ENCODE measurements at regions not wholly inside any gene's neighbourhood (a gene's known extent, or its start where the extent isn't known, plus 50 kb on each side); places are given as distances from the start of the nearest gene placed in this dataset.
"Not testable (repeated sequence)": the region's sequence is repeated elsewhere in the genome, so short reads cannot be mapped to it uniquely, and the experiment has no call there.

DNA sequence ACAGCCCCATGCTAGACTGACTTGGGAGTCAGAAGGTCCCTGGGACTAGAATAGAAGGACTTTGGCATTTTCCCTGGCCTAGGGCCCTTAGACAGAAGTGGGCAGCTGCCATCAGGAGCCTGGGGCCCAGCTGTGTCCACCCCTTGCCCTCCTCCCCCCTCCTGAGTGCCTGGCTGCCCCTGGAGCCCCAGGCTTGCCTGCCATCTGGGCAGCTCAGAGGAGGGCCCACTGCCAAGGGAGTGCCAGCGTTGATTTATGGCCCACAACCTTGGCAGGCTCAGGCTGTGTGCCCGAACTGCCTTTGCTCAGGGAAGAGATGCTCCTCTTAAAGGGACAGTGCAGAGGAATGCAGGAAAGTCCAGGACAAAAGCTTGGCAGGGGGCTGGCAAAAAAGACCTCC is 439.1 kb downstream of the SPATA31A7 start:
- CTCF ChIA-PET; H3K27ac Mint-ChIP-seq; H3K27me3 ChIP-seq (ENCODE audit: control insufficient read depth in 2 of 2, insufficient read depth in 2 of 2, low read length in 2 of 2); H3K36me3 ChIP-seq (ENCODE audit: control insufficient read depth in 2 of 3, insufficient read depth in 3 of 3, low read length in 3 of 3); H3K36me3 Mint-ChIP-seq; H3K4me3 ChIP-seq (ENCODE audit: low read length); H3K27ac ChIP-seq (ENCODE audit: low read depth, low read length); H3K9me3 Mint-ChIP-seq; intact Hi-C loops (cut with micrococcal nuclease); ATAC-seq; DNase-seq; POLR2A ChIA-PET; H3K4me1 Mint-ChIP-seq; H3K27me3 Mint-ChIP-seq; H3K4me1 ChIP-seq (ENCODE audit: control insufficient read depth in 2 of 2, insufficient read depth in 2 of 2, low read length in 2 of 2); H3K9me3 ChIP-seq (ENCODE audit: control insufficient read depth in 2 of 3, low read length in 3 of 3); H3K4me3 Mint-ChIP-seq: not testable (repeated sequence)

GRCh38 chr9:61634192-61634591 is 444.4 kb downstream of the SPATA31A7 start:
- Histone ChIP-seq H3K4me3 (ENCODE audit: low read length) (no peak overlapping the region), H3K27me3 (ENCODE audit: control insufficient read depth in 2 of 2, insufficient read depth in 2 of 2, low read length in 2 of 2) (no peaks in the 10 kb centered on the region), H3K4me1 (ENCODE audit: control insufficient read depth in 2 of 2, insufficient read depth in 2 of 2, low read length in 2 of 2) (no peaks in the 10 kb centered on the region), H3K27ac (ENCODE audit: low read depth, low read length) (no peak overlapping the region), H3K9me3 (ENCODE audit: control insufficient read depth in 2 of 3, low read length in 3 of 3) (no peaks in the 10 kb centered on the region), H3K36me3 (ENCODE audit: control insufficient read depth in 2 of 3, insufficient read depth in 3 of 3, low read length in 3 of 3) (no peaks in the 10 kb centered on the region)
- Mint-ChIP-seq H3K27me3 (no peaks in the 10 kb centered on the region), H3K36me3 (no peaks in the 10 kb centered on the region), H3K4me1 (no peaks in the 10 kb centered on the region), H3K27ac (no peak overlapping the region), H3K9me3 (peaks cover 0 to 6% (median 0%) of the 10 kb centered on the region in 11 donors), H3K4me3 (no peak overlapping the region)
- DNase-seq, result no peak
- CTCF ChIA-PET, result no interaction called here
- POLR2A ChIA-PET, result no interaction called here
- intact Hi-C loops (cut with micrococcal nuclease), result no loop called here
- ATAC-seq, result no peak

GRCh38 chr9:61664232-61664631 is 474.4 kb downstream of the SPATA31A7 start:
- DNase-seq; H3K9me3 ChIP-seq (ENCODE audit: control insufficient read depth in 2 of 3, low read length in 3 of 3); H3K27me3 Mint-ChIP-seq; intact Hi-C loops (cut with micrococcal nuclease); H3K36me3 Mint-ChIP-seq; CTCF ChIA-PET; H3K4me3 Mint-ChIP-seq; H3K4me1 Mint-ChIP-seq; H3K4me3 ChIP-seq (ENCODE audit: low read length); ATAC-seq; POLR2A ChIA-PET; H3K27ac ChIP-seq (ENCODE audit: low read depth, low read length); H3K27me3 ChIP-seq (ENCODE audit: control insufficient read depth in 2 of 2, insufficient read depth in 2 of 2, low read length in 2 of 2); H3K36me3 ChIP-seq (ENCODE audit: control insufficient read depth in 2 of 3, insufficient read depth in 3 of 3, low read length in 3 of 3); H3K4me1 ChIP-seq (ENCODE audit: control insufficient read depth in 2 of 2, insufficient read depth in 2 of 2, low read length in 2 of 2); H3K27ac Mint-ChIP-seq: not testable (repeated sequence)
- H3K9me3 Mint-ChIP-seq, result peaks cover under 1 to 26% (median 12%) of the 10 kb centered on the region in 11 donors

GRCh38 chr9:61665330-61665751 is 475.5 kb downstream of the SPATA31A7 start:
- H3K36me3 Mint-ChIP-seq, result peaks cover 0 to 5% (median 5%) of the 10 kb centered on the region in 5 donors
- Histone ChIP-seq H3K4me1 (ENCODE audit: control insufficient read depth in 2 of 2, insufficient read depth in 2 of 2, low read length in 2 of 2) (no peaks in the 10 kb centered on the region), H3K27ac (ENCODE audit: low read depth, low read length) (no peak overlapping the region), H3K9me3 (ENCODE audit: control insufficient read depth in 2 of 3, low read length in 3 of 3) (no peaks in the 10 kb centered on the region), H3K36me3 (ENCODE audit: control insufficient read depth in 2 of 3, insufficient read depth in 3 of 3, low read length in 3 of 3) (no peaks in the 10 kb centered on the region), H3K27me3 (ENCODE audit: control insufficient read depth in 2 of 2, insufficient read depth in 2 of 2, low read length in 2 of 2) (no peaks in the 10 kb centered on the region), H3K4me3 (ENCODE audit: low read length) (no peak overlapping the region)
- H3K27me3 Mint-ChIP-seq, result no peaks in the 10 kb centered on the region
- no peak overlapping the region for H3K27ac Mint-ChIP-seq
- ATAC-seq (no peak), DNase-seq (no peak)
- POLR2A ChIA-PET, result no interaction called here
- CTCF ChIA-PET, result no interaction called here
- peaks cover 0 to 1% (median 0%) of the 10 kb centered on the region in 7 donors for H3K4me1 Mint-ChIP-seq
- intact Hi-C loops (cut with micrococcal nuclease), result no loop called here
- H3K4me3 Mint-ChIP-seq, result no peak overlapping the region
- peaks cover 5 to 36% (median 17%) of the 10 kb centered on the region in 11 donors for H3K9me3 Mint-ChIP-seq

DNA sequence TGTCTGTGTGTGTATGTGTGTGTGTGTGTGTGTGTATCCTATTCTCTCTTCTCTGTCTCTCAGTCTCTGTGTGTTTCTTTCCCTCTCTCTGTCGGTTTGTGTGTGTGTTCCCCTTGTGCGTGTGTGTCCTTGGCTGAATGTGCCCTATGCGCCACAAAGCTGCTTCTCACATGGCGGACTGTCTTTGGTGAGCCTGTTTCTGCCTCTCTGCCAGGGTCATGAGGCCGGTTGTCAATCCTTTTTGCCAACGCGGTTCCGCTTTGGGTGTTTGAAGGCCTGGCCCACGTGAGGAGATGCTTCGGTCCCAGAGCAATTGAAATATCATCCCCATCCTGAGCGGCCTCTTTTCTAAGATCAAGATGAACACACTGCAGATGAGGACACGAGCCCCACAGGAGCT is 476.0 kb downstream of the SPATA31A7 start:
- no peaks in the 10 kb centered on the region for H3K4me1 ChIP-seq (ENCODE audit: control insufficient read depth in 2 of 2, insufficient read depth in 2 of 2, low read length in 2 of 2)
- POLR2A ChIA-PET, result no interaction called here
- Mint-ChIP-seq H3K9me3 (peaks cover 5 to 40% (median 20%) of the 10 kb centered on the region in 11 donors), H3K27ac (no peak overlapping the region), H3K4me3 (no peak overlapping the region), H3K4me1 (peaks cover 0 to 2% (median 0%) of the 10 kb centered on the region in 7 donors), H3K27me3 (no peaks in the 10 kb centered on the region), H3K36me3 (peaks cover 1 to 5% (median 5%) of the 10 kb centered on the region in 5 donors)
- ATAC-seq (no peak), DNase-seq (no peak)
- intact Hi-C loops (cut with micrococcal nuclease), result no loop called here
- CTCF ChIA-PET, result no interaction called here
- no peak overlapping the region for H3K27ac ChIP-seq (ENCODE audit: low read depth, low read length)
- no peak overlapping the region for H3K4me3 ChIP-seq (ENCODE audit: low read length)
- H3K27me3 ChIP-seq (ENCODE audit: control insufficient read depth in 2 of 2, insufficient read depth in 2 of 2, low read length in 2 of 2), result no peaks in the 10 kb centered on the region
- no peaks in the 10 kb centered on the region for H3K36me3 ChIP-seq (ENCODE audit: control insufficient read depth in 2 of 3, insufficient read depth in 3 of 3, low read length in 3 of 3)
- H3K9me3 ChIP-seq (ENCODE audit: control insufficient read depth in 2 of 3, low read length in 3 of 3), result no peaks in the 10 kb centered on the region

GRCh38 chr9:61666310-61666709 is 476.5 kb downstream of the SPATA31A7 start:
- ATAC-seq (no peak), DNase-seq (no peak)
- Mint-ChIP-seq H3K4me1 (peaks cover 0 to 3% (median 0%) of the 10 kb centered on the region in 7 donors), H3K36me3 (peaks cover 4 to 5% (median 5%) of the 10 kb centered on the region in 5 donors), H3K27me3 (no peaks in the 10 kb centered on the region), H3K27ac (no peak overlapping the region), H3K9me3 (peaks cover 5 to 45% (median 20%) of the 10 kb centered on the region in 11 donors), H3K4me3 (no peak overlapping the region)
- H3K4me1 ChIP-seq (ENCODE audit: control insufficient read depth in 2 of 2, insufficient read depth in 2 of 2, low read length in 2 of 2), result no peaks in the 10 kb centered on the region
- no peaks in the 10 kb centered on the region for H3K27me3 ChIP-seq (ENCODE audit: control insufficient read depth in 2 of 2, insufficient read depth in 2 of 2, low read length in 2 of 2)
- no peaks in the 10 kb centered on the region for H3K9me3 ChIP-seq (ENCODE audit: control insufficient read depth in 2 of 3, low read length in 3 of 3)
- CTCF ChIA-PET, result no interaction called here
- no peak overlapping the region for H3K4me3 ChIP-seq (ENCODE audit: low read length)
- POLR2A ChIA-PET, result no interaction called here
- no peaks in the 10 kb centered on the region for H3K36me3 ChIP-seq (ENCODE audit: control insufficient read depth in 2 of 3, insufficient read depth in 3 of 3, low read length in 3 of 3)
- intact Hi-C loops (cut with micrococcal nuclease), result no loop called here
- no peak overlapping the region for H3K27ac ChIP-seq (ENCODE audit: low read depth, low read length)

DNA sequence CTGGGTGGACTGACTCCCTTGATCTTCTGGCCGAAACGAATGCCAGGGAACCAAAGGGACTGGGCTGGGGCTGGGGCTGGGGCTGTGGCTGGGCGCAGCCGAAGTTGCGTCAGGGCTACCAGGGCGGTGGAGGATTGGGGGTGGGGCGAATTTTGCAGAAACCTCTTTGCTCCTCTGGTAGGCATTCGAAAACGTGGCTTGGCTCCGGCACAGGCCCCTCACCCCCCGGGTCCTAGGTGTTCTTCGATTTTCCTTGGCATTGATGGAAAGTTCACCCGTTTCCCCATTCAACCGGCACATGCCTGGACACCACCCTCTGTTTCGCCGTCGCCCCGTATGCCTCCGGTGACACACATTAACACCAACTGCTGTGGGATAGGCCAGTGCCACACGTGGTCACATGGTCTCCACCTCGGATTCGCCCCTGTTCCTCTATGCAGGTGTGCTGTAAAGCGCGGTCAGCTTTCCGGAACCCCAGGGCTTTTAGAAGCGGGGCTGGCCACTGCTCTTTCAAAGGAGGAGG is 477.1 kb downstream of the SPATA31A7 start:
- intact Hi-C loops (cut with micrococcal nuclease), result no loop called here
- Mint-ChIP-seq H3K9me3 (peaks cover 6 to 47% (median 20%) of the 10 kb centered on the region in 11 donors), H3K4me1 (peaks cover 0 to 3% (median 0%) of the 10 kb centered on the region in 7 donors), H3K27ac (no peak overlapping the region), H3K36me3 (peaks cover 4 to 5% (median 5%) of the 10 kb centered on the region in 5 donors), H3K4me3 (no peak overlapping the region), H3K27me3 (no peaks in the 10 kb centered on the region)
- Histone ChIP-seq H3K4me1 (ENCODE audit: control insufficient read depth in 2 of 2, insufficient read depth in 2 of 2, low read length in 2 of 2) (no peaks in the 10 kb centered on the region), H3K27me3 (ENCODE audit: control insufficient read depth in 2 of 2, insufficient read depth in 2 of 2, low read length in 2 of 2) (no peaks in the 10 kb centered on the region), H3K4me3 (ENCODE audit: low read length) (no peak overlapping the region), H3K36me3 (ENCODE audit: control insufficient read depth in 2 of 3, insufficient read depth in 3 of 3, low read length in 3 of 3) (no peaks in the 10 kb centered on the region), H3K27ac (ENCODE audit: low read depth, low read length) (no peak overlapping the region), H3K9me3 (ENCODE audit: control insufficient read depth in 2 of 3, low read length in 3 of 3) (no peaks in the 10 kb centered on the region)
- ATAC-seq, result no peak
- no peak for DNase-seq
- ChIA-PET POLR2A (no interaction called here), CTCF (no interaction called here)
